ENCODE measurements at regions not wholly inside any gene's neighbourhood (a gene's known extent, or its start where the extent isn't known, plus 50 kb on each side); places are given as distances from the start of the nearest gene placed in this dataset.

GRCh38 chr3:160132226-160132625 is 93.0 kb upstream of the C3orf80 start:
- TF ChIP-seq CTCF (conservative IDR thresholded peaks at IDR 0.05; ENCODE audit: low read depth, low read length) (no peak), EZH2 (IDR thresholded peaks at IDR 0.05; ENCODE audit: low read length, unreplicated experiment) (no peak)
